ENCODE measurements at regions not wholly inside any gene's neighbourhood (a gene's known extent, or its start where the extent isn't known, plus 50 kb on each side); places are given as distances from the start of the nearest gene placed in this dataset.

DNA sequence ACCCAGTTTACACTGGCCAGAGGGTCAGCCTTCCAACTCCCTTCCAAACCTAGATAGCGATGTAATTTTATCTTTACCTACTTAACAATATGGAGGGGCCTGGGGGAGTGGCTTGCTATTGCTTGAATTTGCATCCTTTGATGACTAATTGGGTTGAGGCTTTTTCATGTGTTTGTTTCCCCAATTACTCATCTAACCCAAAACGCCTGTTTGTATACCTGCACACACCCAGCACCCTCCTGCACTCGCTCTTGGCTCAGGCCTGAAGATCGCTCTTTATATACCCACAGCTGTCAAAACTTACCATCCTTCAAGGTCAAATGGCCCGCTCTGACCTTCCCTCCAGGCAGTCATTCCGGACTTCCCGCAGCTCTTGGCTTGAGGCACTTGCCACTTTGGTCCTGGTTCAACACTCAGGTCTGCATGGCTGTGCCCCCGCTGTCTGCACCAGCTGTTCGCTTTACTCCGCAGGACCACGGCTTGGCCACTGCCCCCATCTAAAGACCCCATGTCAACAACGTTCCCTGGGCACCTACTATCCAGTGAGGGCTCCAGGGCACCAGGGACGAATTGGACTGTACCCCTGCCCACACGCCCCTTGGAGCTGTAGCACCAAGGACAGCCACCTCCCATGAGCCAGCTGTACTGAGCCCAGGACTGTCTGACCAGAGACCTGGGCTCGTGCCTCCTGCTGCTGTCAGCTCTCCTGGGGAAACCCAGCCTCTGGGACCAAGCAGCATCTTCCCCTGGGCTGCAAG is 76.1 kb upstream of the ADAMTS2 start:
- TF ChIP-seq CTCF (IDR thresholded peaks at IDR 0.05; ENCODE audit: extremely low read depth in 1 of 2, insufficient read depth in 1 of 2, low read depth in 1 of 2, low read length in 2 of 2) (no peak), POLR2AphosphoS5 (IDR thresholded peaks at IDR 0.05; ENCODE audit: insufficient read depth, low read depth, low read length) (no peak), POLR2A (IDR thresholded peaks at IDR 0.05; ENCODE audit: low read depth, low read length) (no peak), EZH2 (IDR thresholded peaks at IDR 0.05; ENCODE audit: borderline replicate concordance, low read depth, low read length, severe bottlenecking) (no peak), FOS (IDR thresholded peaks at IDR 0.05; ENCODE audit: borderline replicate concordance, insufficient read depth, low read length) (no peak), MYC (IDR thresholded peaks at IDR 0.05; ENCODE audit: low read depth, low read length) (no peak), JUN (IDR thresholded peaks at IDR 0.05; ENCODE audit: borderline replicate concordance, insufficient read depth, insufficient read length, low read depth) (no peak)
- TF ChIP-seq, protein P1, sequence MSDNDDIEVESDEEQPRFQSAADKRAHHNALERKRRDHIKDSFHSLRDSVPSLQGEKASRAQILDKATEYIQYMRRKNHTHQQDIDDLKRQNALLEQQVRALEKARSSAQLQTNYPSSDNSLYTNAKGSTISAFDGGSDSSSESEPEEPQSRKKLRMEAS (IDR thresholded peaks at IDR 0.05; ENCODE audit: insufficient read depth, insufficient read length): no peak

Data from endothelial cell of umbilical vein (primary cell).